ENCODE measurements at regions not wholly inside any gene's neighbourhood (a gene's known extent, or its start where the extent isn't known, plus 50 kb on each side); places are given as distances from the start of the nearest gene placed in this dataset.
"Not testable (repeated sequence)": the region's sequence is repeated elsewhere in the genome, so short reads cannot be mapped to it uniquely, and the experiment has no call there.

GRCh38 chr7:56823872-56824635 is 308.2 kb downstream of the ZNF479 start:
- not testable (repeated sequence) for TF ChIP-seq EP300, POLR2AphosphoS5 (IDR thresholded peaks at IDR 0.05)

Data from esophagus muscularis mucosa (tissue), 3 donors.